NCI-H1048 (cell line): ENCODE measurements at regions not wholly inside any gene's neighbourhood (a gene's known extent, or its start where the extent isn't known, plus 50 kb on each side); places are given as distances from the start of the nearest gene placed in this dataset.
A peak's percentile ranks its signal among the peaks of the same experiment; 100 is the strongest.

Source experiments
- DNase-seq: peaks from one replicate; lab custom pipeline; 2025; lab: John Stamatoyannopoulos, UW

DNA sequence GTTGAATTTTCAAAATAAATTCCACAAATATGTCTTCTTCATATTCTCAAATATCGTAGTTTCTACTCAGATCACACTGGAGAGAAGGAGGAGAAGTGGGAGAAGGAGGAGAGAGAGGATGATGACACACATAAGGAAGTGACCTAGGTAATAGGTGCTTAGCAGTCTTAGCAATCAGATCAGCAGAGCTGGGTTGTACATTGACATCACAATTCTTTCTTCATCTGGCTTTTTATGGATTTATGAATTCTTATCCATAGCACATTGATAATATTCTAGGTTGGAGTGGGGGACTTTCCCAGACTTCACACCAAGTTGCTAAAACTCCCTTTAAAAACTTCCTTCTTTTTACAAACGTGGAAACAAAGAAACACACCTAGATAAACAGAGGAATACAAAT lies 86.9 kb downstream of the FGF9 start:
- no peak for DNase-seq

DNA sequence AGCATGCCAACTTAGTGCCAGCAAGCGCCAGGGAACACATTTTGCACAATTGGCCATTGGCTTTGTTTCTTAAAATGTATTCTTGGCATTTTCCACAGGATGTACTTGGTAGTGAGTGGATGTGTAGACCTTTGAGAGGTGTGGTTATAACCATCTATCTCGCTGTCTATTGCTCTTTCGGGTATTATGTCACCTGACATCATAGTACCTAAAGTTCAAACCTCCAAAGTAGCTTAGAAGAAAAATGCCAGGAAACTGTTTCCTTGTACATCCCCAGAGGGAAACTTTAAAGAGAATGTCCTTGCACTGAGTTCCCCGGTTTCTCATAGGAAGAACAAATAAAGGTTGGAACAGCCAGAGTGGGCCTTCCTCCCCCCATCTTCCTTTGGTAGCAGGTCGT lies 87.6 kb downstream of the FGF9 start:
- DNase-seq, result no peak

DNA sequence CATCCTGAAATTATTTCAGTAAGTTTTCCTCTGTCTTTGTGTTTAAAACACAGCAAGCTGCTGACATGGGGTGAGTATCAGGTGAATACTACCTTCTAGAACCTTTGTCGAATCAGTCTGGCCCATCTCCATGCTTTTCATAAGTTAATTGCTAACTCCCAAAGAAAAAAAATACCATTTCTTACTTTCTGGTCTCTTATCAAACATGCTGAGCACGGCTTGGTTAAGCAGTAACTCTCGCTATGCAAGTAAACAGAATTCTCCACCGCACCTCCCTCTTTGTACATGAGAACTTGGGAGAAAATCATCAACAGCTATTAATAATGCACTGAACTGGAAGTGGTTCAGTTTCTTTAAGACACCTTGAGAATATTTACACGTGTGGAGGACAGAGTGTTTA lies 88.6 kb downstream of the FGF9 start:
- no peak for DNase-seq

DNA sequence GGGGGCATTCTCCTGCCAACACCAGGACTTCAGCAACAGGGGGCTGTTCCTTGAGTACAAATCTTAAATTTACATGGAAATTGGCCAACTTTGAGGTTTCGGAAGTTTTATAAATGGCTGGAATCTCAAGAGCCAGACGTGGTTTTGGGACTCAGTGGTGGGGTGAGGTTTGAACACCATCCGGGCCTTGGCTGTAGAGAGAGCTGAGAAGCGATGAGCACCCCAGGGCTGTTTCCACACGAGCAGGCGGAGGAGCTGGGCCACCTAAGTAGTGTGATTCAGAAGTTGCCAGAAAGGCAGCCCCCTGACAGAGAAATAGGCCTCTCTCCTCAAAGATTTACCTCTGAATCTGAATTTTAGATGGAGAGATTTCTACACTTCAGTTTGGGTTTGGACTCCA lies 89.0 kb downstream of the FGF9 start:
- no peak for DNase-seq

DNA sequence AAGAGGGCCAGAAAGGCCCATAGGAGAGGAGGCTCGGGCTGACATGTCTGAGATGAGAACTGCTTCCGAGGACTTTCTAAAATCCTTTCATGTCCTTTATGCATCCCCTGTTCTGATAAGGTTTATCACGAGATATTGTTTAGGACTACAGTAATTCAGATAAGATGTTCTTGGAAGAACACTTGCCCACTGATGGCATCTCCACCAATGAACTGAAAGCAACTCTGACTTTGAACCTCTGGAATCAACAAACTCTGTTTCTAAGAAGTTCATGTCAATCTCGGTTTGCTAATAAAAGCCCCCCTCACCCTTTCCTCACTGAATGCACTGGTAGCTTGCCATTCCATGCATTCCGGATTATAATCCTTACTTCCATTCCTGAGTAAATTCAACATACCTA lies 90.9 kb downstream of the FGF9 start:
- DNase-seq, result no peak

DNA sequence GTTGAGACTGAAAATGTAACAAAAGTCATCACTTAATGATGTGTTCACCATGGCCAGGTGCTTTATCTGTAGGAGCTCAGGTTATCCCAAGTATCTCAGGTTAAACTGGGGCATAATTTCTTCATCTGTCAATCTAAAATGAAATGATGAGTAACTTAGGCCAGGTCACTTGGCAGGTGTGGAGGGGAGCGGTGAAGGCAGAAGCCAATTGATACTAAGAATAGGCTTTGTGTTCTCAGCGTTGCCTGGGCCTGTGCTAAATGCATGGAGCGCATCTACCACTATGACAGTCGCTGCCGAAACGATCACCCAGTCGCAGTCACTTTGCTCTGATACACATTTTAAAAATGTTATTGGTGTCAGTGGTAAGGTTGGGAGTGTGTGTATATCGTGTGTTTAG lies 91.6 kb downstream of the FGF9 start:
- DNase-seq, result no peak

DNA sequence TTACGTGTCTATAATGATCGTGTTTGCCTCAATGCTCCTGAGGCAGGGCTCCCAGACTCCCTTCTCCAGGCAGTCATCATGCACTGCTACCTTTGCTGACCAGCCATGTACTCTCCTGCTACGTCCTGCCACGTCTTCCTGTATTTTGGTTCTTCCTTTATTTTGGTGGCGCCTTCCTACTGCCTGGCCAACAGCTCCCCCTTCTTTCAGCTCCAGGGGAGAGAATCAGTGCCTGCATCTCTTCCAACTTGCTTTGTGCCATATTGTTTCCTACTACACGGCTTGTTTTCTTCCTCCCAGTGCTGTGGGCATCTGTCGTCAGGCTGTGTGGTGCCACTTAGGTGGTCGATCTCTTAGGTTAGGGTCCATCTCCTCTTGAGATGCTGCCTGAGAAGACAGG lies 96.2 kb downstream of the FGF9 start:
- no peak for DNase-seq

DNA sequence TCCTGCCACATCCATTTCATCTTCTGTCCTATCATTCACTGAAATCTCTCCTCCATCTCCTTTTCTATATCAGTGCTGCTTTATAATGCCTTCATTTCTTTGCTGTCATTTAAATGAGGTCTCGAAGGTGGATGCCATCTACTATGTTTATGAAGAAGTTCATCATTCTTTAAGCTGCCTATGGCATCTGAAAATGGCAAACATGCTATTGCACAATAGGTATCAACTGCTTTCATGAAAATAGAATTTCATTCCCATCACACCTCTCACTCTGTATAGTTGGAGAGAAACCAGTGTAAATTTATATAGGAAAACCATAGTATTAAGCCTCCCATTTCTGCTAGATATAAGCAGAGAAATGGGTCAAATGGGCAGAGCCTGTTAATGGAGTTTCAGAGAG lies 100.2 kb downstream of the FGF9 start:
- no peak for DNase-seq

DNA sequence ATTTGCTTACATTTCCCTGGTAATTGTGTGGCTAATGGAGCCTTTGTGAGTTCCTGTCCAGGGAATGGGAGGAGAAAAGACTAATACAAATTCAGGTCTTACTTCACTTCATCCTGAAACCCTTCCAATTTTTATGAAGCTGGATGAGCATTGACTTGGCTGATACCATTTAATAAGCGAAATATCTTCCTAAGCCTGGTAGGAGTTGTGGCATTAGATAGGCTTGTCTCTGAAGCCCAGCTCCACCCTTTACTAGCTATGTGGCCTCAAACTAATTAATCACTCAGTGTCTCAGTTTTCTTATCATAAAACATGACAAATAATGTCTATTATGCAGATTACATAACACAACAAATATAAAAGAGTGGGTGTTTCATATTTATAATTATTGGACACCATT lies 106.3 kb downstream of the FGF9 start:
- no peak for DNase-seq

DNA sequence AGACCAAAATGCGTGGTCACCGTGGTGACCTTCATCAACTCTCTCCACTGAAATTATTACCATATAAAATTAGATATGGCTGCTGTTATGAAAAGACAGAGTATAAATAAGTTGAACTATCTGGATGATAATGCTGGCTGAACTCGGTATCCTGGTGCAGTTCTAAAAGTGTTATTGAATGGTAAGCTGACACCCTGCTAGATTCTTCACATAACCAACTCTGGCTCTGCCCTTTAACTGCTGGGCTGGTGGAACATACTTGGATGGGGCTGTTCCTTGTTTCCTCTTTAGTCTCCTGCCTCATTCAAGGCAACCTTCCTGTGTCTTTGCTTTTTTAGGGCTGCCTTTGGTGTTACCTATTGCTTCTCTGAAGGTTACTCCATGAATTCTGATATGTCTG lies 106.9 kb downstream of the FGF9 start:
- no peak for DNase-seq

DNA sequence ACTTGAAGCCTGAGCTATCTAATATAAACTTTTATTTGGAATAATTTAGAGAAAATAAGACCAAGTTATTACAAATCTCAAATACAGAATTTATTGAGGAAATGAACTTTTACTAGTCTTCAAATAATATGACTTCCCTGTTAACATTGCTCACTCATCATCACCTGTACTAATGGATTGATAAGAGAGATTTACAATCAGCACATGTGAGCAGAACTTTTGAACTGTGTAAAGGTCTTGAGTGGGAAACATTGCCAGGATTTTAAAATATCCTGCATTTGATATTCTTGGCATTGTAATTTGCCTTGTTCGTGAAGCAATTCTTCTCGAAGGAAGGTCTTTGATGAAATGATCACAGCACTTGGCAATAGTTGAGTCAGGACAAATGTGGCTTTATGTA lies 111.9 kb downstream of the FGF9 start:
- no peak for DNase-seq

DNA sequence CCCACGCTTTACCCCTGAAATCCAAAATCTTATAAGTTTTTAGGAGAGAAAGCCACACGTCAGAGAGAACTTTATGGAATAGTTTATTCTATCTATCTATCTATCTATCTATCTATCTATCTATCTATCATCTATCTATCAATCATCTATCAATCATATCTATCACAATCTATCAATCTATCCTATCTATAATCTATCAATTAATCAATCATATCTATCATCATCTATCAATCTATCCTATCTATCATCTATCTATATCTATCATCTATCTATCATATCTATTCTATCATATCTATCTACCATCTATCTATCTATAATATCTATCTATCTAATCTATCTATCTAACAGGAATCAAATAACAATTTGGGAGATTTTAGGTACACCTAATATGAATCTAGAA lies 115.1 kb downstream of the FGF9 start:
- no peak for DNase-seq

DNA sequence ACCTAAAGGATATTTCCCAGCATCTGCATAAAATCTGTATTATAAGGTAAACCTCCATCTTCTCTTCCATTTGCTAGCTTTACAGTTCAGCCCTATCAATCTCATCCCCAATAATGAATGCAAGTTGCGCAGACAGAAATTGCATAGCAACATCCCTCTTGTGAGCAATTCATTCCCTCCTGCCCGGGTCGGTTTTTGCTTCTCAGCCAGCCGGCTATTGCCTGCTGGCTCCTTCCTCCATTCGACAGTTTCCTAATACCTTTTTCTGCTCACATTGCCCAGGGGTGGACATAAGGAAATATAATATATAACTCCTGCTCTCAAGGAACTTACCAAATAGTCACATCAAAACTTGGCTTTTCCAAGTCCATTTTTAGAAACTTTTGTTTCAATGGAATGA lies 125.2 kb downstream of the FGF9 start:
- no peak for DNase-seq

DNA sequence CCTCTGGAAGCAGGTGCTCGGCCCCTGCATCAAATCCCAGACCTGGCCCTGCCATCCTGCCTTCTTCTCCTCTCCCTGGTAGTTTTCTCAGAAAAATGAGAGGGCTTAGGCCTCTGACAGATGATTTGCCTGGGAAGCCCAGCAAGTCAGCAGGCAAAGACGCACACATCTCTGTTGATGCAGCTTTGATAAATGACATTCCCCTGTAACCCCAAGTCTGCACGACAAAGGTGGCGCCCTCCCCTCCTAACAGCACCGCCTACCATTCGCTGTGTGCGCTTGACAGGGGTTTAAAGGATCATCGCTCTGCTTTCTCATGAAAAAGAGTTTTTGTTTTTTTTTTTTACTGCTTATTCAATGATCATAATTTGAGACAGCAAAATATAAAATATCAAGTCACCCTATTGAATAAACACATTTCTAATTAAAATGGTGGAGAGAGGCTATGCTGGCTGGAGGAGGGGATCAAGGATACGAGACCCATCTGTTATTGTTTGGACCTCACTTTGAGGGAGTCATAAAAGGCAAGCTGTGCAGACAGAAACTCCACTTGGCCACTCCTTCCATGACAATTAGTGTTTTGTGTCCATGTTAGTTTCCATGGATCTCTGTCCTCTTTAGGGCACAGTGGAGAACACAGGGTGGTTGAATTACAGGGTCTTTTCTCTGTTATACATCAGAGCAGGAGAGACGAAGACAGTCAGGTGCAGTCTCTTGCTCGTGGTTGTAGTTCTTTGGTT lies 126.1 kb downstream of the FGF9 start:
- no peak for DNase-seq

DNA sequence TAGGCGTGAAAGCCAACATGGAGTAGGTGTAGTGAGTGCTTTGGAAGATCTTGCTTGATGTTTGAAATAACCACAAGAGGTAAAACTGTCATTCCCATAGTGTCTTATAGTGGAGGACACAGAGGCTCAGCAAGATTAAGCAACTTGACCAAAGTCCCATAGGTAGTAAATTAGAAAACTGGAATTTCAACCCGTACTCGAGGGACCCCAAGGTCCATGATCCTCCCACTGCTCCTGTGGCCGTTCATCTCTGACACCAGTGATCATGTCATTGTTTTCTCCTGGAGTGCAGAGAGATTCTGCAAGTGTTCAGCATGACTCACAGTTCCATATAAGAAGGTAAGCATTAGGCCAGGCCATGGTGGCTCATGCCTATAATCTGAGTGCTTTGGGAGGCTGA lies 126.9 kb downstream of the FGF9 start:
- no peak for DNase-seq

DNA sequence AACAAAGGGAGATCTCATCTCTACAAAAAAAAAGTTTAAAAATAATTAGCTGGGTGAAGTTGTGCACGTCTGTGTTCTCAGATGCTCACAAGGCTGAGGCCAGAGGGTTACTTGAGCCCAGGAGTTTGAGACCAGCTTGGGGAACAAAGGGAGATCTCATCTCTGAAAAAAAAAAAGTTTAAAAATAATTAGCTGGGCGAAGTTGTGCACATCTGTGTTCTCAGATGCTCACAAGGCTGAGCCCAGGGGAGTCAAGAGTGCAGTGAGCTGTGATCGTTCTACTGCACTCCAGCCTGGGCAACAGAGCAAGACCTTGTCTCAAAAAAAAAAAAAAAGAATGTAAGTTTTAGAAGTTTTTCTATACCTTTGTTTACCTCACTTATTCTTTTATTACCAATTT lies 127.3 kb downstream of the FGF9 start:
- DNase-seq, result no peak

DNA sequence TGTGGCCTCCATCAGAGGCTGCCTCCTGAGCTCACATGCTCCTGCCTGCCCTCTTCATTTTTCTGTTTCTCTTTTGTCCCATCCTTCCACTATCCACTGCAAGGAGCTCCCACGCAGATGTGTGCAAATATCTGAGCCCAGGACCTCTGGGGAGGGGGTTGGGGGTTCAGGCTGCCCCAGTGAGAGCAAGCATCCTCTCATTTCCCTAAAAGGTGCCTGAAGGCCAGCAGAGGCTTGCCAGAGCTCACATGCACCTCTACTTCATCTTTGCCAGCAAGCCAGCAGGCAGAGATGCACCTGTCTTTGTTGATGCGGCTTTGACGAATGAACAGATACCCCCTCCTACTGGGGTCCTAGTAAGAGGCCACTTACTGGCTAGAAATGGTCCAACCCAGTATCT lies 128.8 kb downstream of the FGF9 start:
- no peak for DNase-seq

DNA sequence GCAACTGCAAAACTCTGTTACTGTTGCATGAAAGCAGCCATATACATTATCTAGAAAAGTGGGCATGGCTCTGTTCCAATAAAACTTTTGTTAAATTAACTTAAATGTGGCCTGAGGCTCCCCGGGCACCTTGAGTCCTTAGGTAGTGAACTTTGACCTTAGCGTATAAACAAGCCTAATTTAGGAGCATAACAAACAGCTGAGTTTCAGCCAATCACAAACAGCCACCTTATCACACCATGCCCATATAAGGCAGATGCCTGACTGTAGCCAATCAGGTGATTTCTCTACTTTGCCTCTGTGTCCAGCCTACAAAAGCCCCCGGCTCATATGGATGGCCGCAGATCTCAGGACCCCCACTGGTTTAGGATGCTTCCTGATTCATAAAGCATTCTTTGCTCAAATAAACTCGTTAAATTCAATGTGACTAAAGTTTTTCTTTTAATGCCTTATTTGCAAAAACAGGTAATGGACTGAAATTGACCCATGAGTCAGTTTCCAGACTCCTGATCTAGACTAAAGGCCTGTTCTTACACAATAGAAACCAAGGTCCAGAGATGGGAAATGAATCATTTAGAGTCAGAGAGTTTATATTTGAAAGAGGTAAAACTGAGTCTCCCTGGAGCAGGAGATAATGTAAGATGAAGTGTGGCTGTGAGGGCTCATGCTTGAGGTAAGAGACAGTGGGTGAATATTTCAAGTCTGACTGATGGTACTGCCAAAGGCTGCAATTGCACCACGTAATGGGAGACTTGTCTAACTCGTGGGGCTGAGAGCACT lies 130.2 kb downstream of the FGF9 start:
- no peak for DNase-seq

DNA sequence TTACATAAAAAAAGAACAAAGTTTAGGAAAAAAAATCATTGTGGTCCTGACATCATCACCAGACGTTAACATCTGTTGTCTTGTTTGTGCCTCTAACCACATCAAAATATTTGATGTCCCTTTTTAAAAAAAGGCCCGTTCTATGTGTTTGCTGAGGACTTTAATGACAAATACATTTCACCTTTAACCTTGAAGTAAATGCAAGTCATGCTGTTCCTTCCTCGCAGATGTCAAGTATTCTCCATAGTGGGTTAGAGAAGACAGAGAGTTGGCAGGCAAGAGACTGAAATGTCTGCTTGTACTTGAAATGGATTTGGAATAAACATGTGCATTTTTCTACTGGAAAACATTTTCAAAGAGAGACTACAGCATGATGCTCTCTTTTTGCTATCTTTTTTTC lies 134.9 kb downstream of the FGF9 start:
- no peak for DNase-seq

DNA sequence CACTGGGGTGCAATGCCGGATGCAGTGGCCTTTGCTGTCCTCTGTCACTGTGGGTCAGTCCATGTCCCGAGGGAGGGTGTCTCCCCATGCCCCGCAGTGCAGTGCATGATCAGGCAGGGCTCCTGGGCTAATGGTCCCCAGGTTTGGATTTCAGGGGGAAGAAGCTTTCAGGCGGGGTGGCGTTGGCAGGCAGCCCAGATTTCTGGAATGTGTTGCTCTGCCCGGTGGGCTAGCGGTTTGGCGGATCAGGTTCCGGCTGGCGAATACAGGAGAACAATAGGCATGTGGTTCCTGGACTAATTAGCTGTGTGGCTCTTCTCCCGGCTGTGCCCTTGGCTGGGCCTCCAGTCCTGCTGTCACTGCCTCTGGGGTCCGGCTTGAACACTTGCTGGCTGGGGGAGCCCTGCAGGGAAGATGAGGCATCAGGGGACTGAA lies 141.3 kb downstream of the FGF9 start:
- DNase-seq, result peak; percentile 43

DNA sequence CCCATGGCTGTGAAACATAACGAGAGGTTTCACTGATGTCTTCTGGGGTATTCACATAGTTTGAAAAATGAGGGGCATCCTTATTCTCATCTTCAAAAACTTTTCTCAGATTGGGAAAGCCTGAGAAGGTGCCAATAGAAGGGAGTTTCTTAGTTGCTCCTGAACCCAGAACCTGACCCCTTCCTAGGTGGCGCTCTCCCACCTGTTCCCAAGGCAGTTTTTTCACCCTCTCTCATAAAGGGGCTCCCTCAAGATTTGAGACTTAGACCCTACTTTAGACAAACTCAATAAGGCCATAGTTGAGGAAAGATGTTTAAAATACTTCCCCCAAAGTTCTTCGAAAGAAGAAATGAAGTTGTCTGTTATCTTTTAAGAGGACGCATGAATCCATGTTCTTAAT lies 142.2 kb downstream of the FGF9 start:
- no peak for DNase-seq

DNA sequence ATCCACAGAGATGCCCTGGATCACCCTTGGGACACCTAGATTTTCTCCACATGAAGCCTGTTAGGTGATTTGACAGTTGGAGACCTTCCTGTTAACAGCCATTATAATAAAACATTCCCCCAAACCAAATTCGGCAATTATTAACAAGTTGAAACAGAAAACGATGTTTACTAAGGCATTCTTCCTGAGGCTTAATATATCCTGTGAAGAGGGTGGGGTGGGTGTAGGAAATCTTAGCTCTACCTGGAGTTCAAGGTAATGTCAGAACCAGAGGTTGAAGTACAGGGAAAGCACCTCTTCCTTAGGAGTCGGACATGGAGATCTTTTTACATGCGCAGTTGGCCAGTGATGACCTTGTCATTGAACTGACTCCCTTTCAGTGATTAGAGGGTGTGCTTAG lies 143.0 kb downstream of the FGF9 start:
- DNase-seq, result no peak

DNA sequence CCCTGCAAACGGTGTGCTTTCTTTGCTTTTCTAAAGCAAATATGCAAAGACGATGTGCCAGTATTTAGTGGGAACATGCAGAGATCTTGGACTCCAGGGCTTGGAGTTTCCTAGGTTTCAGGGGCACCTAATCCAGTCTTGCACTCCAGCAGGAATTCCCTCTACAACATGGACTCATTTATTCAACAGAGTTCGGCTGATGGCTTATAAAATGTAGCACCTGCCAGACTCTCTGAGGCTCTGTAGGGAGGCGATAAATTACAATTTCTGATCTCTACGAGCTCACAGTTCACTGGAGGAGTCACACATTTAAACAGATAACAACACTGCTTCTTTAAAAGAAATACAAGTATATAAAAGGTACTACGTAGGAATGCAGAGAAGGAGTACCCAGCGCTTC lies 143.7 kb downstream of the FGF9 start:
- no peak for DNase-seq

DNA sequence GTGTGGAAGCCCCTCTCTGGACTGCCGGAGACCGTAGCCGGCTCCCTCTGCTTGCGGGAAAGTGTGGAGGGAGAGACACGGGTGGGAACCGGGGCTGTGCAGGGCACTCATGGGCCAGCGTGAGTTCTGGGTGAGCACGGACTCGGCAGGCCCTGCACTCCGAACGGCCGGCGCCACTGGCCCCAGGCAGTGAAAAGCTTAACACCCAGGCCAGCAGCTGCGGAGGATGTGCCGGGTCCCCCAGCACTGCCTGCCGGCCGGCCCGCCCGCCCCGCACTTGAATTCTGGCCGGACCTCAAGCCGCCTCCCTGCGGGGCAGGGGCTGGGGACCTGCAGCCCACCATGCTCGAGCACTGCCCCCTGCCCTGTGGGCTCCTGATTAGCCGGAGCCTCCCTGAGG lies 147.0 kb downstream of the FGF9 start:
- DNase-seq, result no peak
